ENCODE measurements at regions not wholly inside any gene's neighbourhood (a gene's known extent, or its start where the extent isn't known, plus 50 kb on each side); places are given as distances from the start of the nearest gene placed in this dataset.

DNA sequence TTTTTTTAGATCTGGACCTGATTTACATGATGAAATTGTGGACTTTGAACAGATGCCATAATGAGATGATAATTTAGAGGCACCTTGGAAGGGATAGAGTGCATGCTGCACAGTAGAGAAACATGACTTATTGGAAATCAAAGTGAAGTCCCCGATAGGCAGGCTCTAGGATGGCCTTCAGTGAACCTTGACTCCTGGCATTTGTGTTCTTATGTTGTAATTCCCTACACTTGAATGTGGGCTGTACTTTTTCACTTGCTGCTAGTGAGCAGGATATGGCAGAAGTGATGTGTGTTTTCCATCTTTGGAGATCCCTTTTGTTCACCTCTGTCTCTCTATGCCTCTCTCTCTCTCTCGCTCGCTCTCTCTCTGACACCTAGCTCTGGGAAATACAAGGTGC lies 1614.6 kb downstream of the PCDH9 start:
- DNase-seq (ENCODE audit: low spot score) (no peak), ATAC-seq (ENCODE audit: low FRiP score) (no peak)
- TF ChIP-seq CTCF (IDR thresholded peaks at IDR 0.05): no peak

DNA sequence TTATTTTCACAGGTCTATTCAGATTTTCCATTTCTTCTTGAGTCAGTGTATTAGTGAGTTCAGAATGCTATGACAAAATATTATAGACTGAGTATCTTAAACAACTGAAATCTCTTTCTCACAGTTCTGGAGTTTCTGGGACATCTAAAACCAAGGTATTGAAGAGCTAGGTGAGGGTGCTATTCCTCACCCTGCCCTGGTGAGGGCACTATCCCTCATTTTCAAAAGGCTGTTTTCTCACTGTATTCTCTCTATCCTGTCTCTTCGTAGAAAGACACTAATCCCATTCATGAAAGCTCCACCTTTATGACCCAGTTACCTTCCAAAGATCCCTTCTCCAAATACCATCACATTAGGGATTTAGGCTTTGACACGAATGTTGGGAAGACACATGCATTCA lies 1617.1 kb downstream of the PCDH9 start:
- ATAC-seq (ENCODE audit: low FRiP score) (no peak), DNase-seq (ENCODE audit: low spot score) (no peak)
- TF ChIP-seq CTCF (IDR thresholded peaks at IDR 0.05): no peak

- no peak for TF ChIP-seq CTCF (IDR thresholded peaks at IDR 0.05)
- no peak for DNase-seq (ENCODE audit: low spot score)
- ATAC-seq (ENCODE audit: low FRiP score): no peak
These were observed 1620.8 kb downstream of the PCDH9 start for GRCh38 chr13:65609350-65609749.

DNA sequence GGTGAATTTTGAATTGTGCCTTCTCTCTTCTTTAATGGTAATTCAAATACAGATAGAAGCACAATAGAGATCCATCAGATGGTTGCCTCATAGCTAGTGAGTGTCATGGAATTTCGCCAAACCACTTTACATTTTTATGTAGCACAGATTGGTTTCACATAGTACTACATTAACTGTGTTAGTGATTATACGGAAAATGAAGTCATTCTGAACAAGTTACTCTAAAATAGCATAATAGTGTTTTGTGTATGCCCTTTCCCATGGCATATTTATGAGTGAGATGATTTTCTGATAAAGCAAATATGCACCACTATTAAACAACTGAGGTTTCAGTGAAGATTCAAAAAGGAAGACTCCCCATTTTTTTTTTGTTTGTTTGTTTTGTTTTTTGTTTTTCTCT lies 1623.5 kb downstream of the PCDH9 start:
- DNase-seq (ENCODE audit: low spot score): no peak
- TF ChIP-seq CTCF (IDR thresholded peaks at IDR 0.05): no peak
- no peak for ATAC-seq (ENCODE audit: low FRiP score)

GRCh38 chr13:65605396-65605795 lies 1624.7 kb downstream of the PCDH9 start:
- DNase-seq (ENCODE audit: low spot score) (no peak), ATAC-seq (ENCODE audit: low FRiP score) (no peak)
- TF ChIP-seq CTCF (IDR thresholded peaks at IDR 0.05): no peak

DNA sequence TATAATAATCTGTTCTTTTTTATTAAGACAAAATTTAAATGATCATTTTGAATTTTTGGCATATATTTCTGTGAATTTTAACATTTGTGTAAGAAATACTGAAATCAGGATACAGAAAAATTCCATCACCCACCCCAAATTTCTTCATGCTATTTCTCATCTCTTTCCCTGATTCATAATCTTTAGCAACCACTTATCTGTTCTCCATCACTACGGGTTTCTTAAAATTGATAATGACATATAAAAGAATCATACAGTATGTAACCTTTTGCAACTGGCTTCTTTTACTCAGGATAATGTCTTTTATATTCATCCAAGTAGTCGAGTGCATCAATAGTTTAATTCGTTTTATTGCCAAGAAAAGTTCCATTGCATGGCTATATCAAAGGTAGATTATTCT lies 1627.0 kb downstream of the PCDH9 start:
- TF ChIP-seq CTCF (IDR thresholded peaks at IDR 0.05): no peak
- ATAC-seq (ENCODE audit: low FRiP score) (no peak), DNase-seq (ENCODE audit: low spot score) (no peak)

DNA sequence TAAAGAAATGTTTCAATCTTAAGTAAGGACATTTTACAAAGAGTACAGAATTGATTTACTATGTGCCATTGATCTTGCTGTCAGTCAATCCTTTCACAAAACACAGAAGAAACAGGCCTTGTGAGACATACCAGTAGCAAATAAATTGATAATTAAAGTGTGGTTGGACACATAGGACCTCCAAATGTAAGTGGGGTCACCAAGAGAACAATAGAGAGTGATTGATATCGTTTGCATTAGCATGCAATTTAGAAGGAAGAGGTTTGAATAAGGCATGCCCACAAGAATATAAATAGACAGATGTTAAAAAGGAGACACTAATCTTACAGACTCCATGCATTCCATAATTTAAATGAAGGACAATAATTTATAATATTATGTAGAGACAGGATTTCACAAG lies 1628.3 kb downstream of the PCDH9 start:
- DNase-seq (ENCODE audit: low spot score) (no peak), ATAC-seq (ENCODE audit: low FRiP score) (no peak)
- TF ChIP-seq CTCF (IDR thresholded peaks at IDR 0.05): no peak

Data from omental fat pad (tissue), 3 donors.